ES-I3 (cell line): ENCODE measurements at regions not wholly inside any gene's neighbourhood (a gene's known extent, or its start where the extent isn't known, plus 50 kb on each side); places are given as distances from the start of the nearest gene placed in this dataset.

Experiments
- H3K36me3 ChIP-seq: 2 replicates; pipeline ENCODE4 v1.6.1; 2013; ENCODE audit warnings: mild to moderate bottlenecking, low read length, control low read depth, moderate library complexity; ENCODE audit not compliant: insufficient read depth
- H3K4me1 ChIP-seq: 2 replicates; pipeline ENCODE4 v1.6.1; 2013; ENCODE audit warnings: mild to moderate bottlenecking, control low read depth, low read length; ENCODE audit not compliant: insufficient read depth
- H3K9ac ChIP-seq: 2 replicates; pipeline ENCODE4 v1.6.1; 2013; ENCODE audit warnings: low read depth, mild to moderate bottlenecking, low read length, moderate library complexity
- H3K9me3 ChIP-seq: 2 replicates; pipeline ENCODE4 v1.6.1; 2013; ENCODE audit warnings: mild to moderate bottlenecking, low read length, moderate library complexity; ENCODE audit not compliant: control insufficient read depth, insufficient read depth

DNA sequence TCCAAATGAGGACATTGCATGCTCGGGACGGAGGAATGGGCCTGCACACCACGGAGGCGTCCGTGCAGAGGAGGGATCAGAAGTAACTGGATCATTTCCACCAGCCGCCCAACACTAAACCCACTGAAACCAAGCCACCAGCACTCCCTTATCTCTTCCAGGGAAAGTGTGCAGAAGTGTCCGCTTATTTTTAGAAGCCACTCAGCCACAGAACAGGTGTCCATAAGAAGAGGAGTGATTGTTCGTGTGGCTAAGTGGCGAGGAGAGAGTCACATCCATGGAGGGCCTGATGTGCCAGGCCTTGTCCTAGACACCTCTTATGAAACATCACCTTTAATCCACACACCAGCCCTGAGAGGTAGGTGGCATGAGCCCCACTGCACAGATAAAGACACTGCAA is 407.9 kb upstream of the NPVF start:
- no peaks in the 10 kb centered on the region for H3K9me3 ChIP-seq
- H3K9ac ChIP-seq = no peak overlapping the region
- no peaks in the 10 kb centered on the region for H3K36me3 ChIP-seq
- H3K4me1 ChIP-seq = no peaks in the 10 kb centered on the region

DNA sequence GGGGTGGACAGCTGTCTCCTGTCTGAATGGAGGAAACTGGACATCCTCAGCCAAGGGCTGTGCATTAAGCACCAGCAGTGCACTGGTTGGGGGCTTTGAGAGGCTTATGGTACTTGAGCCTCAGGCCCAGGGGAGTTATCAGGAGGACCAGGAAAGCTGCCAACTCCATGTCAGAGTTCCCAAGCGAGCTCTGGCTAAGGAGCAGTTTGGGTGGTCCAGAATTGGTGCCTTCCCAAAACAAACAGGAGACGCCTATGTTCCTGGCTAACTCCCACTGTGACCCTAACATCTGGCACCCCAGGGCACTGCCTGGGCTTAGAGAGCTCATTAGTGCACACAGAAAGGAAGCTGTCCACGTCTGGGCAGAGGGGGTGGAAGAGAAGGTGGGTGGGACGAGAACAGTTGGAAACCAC is 408.6 kb upstream of the NPVF start:
- Histone ChIP-seq H3K36me3 (no peaks in the 10 kb centered on the region), H3K9ac (no peak overlapping the region), H3K9me3 (no peaks in the 10 kb centered on the region), H3K4me1 (no peaks in the 10 kb centered on the region)

DNA sequence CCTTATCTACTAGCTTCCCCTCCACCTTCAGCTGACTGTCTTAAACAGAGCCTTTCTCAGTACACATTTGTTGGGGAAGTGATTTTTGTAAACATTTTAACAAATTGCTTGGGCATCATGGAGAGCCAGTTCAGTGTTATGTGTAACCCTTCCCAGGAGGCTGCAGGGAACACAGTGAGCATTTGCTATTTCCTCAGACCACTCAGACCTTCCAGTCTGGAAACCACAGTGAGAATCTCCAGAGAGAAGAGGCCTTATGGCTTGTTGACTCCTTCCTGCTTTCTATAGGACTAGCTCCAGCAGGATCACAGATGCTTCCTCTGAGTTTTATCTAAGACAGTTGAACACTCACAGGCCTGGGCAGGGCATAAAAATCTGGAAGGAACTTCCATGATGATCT is 409.8 kb upstream of the NPVF start:
- no peaks in the 10 kb centered on the region for H3K9me3 ChIP-seq
- H3K4me1 ChIP-seq = no peaks in the 10 kb centered on the region
- H3K36me3 ChIP-seq = no peaks in the 10 kb centered on the region
- no peak overlapping the region for H3K9ac ChIP-seq

DNA sequence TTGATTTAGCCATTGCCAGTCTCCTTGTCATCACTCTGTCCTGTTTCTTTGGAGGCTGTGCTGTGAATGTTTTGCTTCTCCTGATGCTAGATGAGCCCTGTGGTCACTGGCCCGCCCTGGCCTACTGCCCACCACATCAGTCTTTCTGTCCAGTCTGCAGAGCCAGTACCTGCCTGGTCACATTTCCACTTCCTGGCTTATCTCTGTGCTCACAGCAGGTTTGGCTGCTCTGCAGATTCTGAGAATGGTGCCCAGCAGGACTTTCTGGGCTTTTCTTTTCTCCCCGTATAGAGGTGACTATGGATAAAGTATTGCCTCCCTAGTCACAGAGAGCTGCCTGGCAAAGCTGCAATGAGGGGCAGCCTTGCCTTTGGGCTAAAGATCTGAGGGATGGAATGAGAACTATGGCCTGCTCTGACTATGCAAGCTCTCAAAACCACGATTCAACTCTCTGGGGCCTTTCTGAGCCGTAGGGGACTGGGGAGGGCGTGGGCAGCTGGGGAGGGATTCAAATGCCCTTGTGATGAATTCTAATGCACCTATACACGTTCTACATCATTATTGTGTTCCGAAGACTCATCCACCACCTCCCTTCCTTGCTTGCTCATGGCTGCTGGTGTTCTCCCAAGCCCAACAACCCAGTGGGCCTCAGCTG is 410.4 kb upstream of the NPVF start:
- Histone ChIP-seq H3K36me3 (no peaks in the 10 kb centered on the region), H3K9ac (no peak overlapping the region), H3K9me3 (no peaks in the 10 kb centered on the region), H3K4me1 (no peaks in the 10 kb centered on the region)

DNA sequence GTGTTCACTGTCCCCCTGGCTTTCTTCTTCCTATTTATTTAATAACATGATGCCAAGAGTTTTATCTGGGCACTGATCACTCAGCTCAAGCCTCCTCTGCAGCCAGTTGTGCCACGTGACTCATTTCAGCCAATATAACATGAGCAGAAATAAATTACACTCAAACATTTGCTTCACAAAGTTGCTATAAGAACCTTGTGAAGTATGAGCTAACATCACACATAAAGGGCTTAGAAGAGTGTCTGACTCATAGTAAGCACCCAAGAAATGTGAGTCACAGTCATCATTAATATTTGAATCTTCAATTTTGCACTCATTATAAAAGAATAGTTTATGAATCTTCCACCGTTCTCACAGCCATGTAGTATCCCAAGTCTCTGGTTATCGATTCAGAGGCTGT is 414.6 kb upstream of the NPVF start:
- Histone ChIP-seq H3K9ac (no peak overlapping the region), H3K4me1 (no peaks in the 10 kb centered on the region), H3K9me3 (no peaks in the 10 kb centered on the region), H3K36me3 (no peaks in the 10 kb centered on the region)

DNA sequence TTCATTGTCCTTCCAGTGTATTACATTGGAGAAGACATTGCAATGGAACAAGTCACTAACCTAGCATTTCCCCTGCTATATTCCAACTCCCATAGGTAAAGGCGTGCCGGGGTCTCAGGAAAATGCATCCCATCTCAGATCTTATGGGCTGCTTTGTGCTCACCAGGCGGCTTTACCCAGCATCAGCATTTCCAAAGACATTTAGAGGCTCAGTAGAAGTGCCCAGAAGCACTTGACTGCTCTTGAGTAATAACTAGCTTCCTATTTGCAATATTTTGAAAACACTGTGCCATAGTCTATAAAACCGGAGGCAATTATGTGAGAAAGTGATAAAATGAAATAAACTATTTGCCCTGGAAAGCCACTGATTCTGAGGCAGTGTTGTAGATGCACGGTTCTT is 415.0 kb upstream of the NPVF start:
- Histone ChIP-seq H3K36me3 (no peaks in the 10 kb centered on the region), H3K9ac (no peak overlapping the region), H3K9me3 (no peaks in the 10 kb centered on the region), H3K4me1 (no peaks in the 10 kb centered on the region)

DNA sequence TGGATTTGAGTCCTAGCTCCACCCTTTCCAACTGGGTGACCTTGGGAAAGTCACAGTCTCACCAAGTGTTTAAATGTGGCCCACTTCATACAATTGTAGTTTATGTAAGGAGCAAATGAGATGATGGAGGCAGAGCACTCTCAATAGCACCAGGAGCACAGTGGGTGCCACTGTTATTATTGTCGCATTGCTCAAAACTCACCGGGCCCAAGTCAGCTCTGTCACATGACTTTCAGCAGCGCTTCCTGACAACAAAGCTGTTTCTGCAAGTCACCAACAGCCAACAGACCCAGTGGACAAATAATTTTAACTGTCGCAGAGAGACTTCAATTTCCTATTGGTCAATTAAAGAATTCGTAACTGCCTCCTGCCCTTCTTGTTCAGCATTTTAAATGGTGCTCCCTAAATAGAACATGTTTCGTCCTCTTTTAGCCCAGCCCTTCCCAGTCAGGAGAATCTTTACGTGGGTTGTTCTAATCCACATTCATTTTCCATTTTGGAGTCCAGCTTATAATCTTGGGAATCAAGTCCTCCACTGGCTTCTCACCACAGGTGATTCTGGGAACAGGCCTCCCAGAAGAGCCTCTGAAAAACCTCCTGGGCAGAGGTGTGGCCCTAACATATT is 415.6 kb upstream of the NPVF start:
- H3K9me3 ChIP-seq = no peaks in the 10 kb centered on the region
- H3K4me1 ChIP-seq = no peaks in the 10 kb centered on the region
- no peaks in the 10 kb centered on the region for H3K36me3 ChIP-seq
- H3K9ac ChIP-seq = no peak overlapping the region

DNA sequence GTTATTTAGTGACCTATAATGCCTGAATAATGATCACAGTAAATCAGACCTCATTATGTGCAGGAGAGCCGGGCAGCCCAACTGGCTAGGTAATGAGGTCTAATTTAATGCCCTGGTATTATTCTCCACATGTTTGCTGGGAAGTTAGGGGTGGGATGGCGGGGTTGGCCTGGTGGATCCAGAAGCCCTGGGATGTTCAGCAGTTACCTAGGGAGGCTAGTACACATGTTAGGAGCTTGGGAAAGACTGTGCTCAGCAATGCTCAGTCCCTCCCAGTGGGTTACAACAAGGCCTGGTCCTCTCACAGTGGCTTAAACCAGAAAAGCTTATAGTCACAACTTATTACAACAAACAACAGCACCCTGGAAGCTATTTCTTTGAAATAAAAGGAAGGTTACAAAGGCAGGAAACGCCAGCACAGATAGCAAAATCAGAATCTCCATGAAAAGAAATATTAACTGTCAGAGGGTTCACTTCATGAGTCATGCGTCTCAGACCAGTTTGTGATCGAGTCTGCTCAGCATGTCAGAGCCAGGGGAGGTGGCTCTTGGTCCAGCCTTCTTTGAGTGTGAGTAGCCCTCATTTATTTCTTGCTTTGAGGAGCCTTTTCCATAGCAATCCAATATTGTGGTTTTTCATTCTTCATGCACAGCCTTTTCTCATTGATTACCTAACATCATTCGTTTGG is 418.6 kb upstream of the NPVF start:
- no peaks in the 10 kb centered on the region for H3K9me3 ChIP-seq
- no peak overlapping the region for H3K9ac ChIP-seq
- H3K36me3 ChIP-seq = no peaks in the 10 kb centered on the region
- no peaks in the 10 kb centered on the region for H3K4me1 ChIP-seq

DNA sequence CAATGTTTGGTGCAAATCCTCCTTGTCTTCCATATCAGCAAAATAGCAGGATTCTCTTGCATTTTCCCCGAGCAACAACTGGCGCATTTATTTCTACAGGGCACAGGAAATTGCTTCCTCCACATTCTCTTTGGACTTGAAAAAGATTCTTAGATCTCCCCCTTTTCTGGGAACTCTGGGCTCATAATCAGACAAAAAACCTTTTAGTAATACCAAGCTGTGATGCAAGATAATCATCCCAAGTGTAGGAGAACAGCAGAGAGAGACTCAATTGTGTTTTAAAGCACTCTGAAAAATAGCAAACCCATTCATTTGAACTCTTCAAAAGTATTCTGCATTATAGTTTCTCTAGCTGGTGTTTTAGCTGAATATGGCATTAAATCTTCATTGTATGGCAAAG is 419.6 kb upstream of the NPVF start:
- H3K9me3 ChIP-seq = no peaks in the 10 kb centered on the region
- no peaks in the 10 kb centered on the region for H3K4me1 ChIP-seq
- no peaks in the 10 kb centered on the region for H3K36me3 ChIP-seq
- H3K9ac ChIP-seq = no peak overlapping the region

DNA sequence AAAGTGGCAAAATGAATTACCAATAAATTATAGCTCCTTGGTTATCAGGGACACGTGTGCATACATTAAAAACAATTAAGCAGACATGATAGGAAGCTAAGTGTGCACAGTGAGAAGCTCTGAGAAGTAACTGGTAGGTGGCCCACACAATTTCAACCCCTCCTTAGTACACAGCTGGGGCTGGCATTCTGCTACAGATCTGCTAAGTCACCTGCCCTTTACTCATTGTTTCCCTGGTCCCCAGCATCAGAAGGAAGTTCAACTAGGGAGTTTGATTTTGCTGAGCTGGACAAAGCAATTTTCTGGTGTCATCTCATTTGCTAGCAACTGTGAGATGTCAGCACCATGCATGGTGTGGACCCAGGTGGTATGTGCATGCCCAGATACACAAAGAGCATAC is 424.1 kb upstream of the NPVF start:
- no peaks in the 10 kb centered on the region for H3K9me3 ChIP-seq
- H3K4me1 ChIP-seq = no peaks in the 10 kb centered on the region
- H3K9ac ChIP-seq = no peak overlapping the region
- no peaks in the 10 kb centered on the region for H3K36me3 ChIP-seq

DNA sequence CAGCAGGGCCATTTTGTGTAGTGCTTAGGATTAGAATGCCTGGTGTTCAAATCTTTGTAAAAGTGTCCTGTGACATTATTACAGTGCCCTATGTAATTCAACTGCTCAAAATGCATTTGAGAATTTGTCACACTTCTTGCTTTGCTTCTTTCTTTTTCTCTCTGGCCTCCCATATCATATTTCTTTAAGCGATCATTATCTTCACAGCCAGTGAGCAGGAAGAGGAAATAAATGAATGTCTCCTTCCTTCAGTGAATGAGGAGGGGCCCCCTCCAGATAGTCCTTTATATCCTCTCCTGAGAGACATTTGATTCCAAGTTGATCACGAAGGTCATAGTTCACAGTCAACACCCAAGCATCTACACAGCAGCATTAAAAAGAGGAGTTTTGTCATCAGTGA is 425.1 kb upstream of the NPVF start:
- Histone ChIP-seq H3K9me3 (no peaks in the 10 kb centered on the region), H3K4me1 (no peaks in the 10 kb centered on the region), H3K36me3 (no peaks in the 10 kb centered on the region), H3K9ac (no peak overlapping the region)

DNA sequence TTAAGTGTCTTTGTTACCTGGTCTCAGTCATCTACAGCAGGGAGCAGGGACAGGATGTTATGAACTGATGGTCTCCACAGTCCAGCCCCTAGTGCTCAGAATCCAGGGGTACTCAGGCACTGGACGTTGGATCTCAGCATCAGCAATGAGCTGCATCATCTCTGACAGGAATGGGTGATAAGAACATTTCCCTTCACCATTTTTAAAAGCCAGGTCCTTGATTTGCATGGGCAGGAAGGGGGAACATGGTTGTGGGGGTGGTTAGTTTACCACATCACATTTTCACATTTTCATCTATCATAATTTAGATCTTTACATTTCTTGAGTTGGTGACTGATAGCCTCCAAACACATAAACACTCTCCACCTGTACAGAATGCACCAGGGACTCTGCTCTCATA is 427.8 kb upstream of the NPVF start:
- Histone ChIP-seq H3K9me3 (no peaks in the 10 kb centered on the region), H3K36me3 (no peaks in the 10 kb centered on the region), H3K4me1 (no peaks in the 10 kb centered on the region), H3K9ac (no peak overlapping the region)

DNA sequence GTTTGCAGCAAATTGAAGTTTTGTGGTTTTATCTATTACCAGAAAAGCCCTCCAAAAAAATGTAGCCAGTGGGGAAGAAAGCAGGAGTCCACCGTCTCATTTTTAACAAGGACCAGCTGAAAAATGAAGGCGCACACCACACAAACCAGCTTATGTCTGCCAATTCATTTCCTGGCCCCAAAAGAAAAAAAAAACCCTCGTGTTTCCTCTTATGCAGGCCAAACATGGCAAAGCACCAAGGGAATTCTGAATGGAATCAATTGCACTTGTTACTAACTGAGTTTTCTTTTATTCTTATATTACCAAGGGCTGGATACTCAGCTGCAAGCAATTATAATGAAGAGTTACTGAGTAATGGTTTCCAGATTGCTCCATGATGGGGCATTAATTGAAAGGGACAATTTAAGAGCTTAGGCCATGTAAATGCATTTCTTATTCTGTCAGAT is 428.3 kb upstream of the NPVF start:
- no peak overlapping the region for H3K9ac ChIP-seq
- H3K36me3 ChIP-seq = no peaks in the 10 kb centered on the region
- no peaks in the 10 kb centered on the region for H3K4me1 ChIP-seq
- no peaks in the 10 kb centered on the region for H3K9me3 ChIP-seq

DNA sequence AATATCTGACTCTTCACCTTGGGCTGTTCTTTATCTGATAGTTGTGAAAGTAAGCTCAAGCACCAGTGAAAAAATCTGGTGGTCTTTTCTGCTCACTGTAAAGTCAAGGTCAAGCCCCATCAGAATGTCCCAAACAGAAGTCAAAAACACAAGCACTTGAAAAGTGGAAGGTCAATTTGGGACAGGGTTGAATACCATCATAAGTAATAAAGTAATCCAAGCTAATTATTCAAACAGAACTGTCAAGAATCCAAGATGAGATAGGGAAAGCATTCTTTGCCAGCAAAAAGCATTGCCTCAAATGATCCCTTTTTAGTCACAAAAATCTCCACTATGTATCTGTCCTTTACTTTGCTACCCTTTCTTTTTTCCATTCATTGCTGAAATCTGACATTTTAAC is 430.1 kb upstream of the NPVF start:
- Histone ChIP-seq H3K9ac (no peak overlapping the region), H3K4me1 (no peaks in the 10 kb centered on the region), H3K9me3 (no peaks in the 10 kb centered on the region), H3K36me3 (no peaks in the 10 kb centered on the region)

DNA sequence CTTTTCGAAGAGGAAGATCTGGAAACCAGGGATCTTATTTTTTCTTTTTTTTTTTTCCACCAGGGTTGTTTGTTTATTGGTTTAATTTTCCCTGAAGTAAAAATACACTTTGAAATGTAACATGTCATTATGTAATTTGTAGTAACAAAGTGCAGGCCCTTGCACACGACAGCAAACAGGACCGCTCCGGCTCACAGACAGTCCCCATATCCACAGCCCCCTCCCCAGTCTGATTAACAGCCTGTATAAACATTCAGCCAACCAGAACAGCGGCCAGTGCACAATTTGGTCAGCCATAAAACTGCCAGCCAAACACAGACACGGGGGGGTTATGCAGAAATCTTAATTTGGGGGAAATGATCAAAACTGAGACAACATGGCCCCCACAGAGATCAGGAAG is 431.6 kb upstream of the NPVF start:
- no peaks in the 10 kb centered on the region for H3K36me3 ChIP-seq
- no peak overlapping the region for H3K9ac ChIP-seq
- no peaks in the 10 kb centered on the region for H3K9me3 ChIP-seq
- no peaks in the 10 kb centered on the region for H3K4me1 ChIP-seq
